H9 (cell line): ENCODE measurements at regions not wholly inside any gene's neighbourhood (a gene's known extent, or its start where the extent isn't known, plus 50 kb on each side); places are given as distances from the start of the nearest gene placed in this dataset.

Source experiments
- DNase-seq: peaks from one replicate; pipeline ENCODE4 v3.0.0-alpha.2; 2017
- H2AFZ ChIP-seq: one replicate; pipeline ENCODE4 v1.6.1; 2013; ENCODE audit warnings: mild to moderate bottlenecking, low read length, control low read depth, moderate library complexity
- H2AK5ac ChIP-seq: 2 replicates; pipeline ENCODE4 v1.6.1; 2013; ENCODE audit warnings: low read length, control low read depth, mixed read lengths; ENCODE audit not compliant: insufficient read length
- H2BK120ac ChIP-seq: one replicate; pipeline ENCODE4 v1.6.1; 2013; ENCODE audit warnings: low read depth, mild to moderate bottlenecking, low read length, control low read depth, inconsistent platforms; ENCODE audit not compliant: poor library complexity, severe bottlenecking
- H2BK12ac ChIP-seq: 2 replicates; pipeline ENCODE4 v1.6.1; 2013; ENCODE audit warnings: low read length, control low read depth, mixed read lengths, low read depth; ENCODE audit not compliant: insufficient read length
- H2BK15ac ChIP-seq: 2 replicates; pipeline ENCODE4 v1.6.1; 2013; ENCODE audit warnings: low read depth, low read length, control low read depth
- H2BK20ac ChIP-seq: one replicate; pipeline ENCODE4 v1.6.1; 2013; ENCODE audit warnings: low read depth, mild to moderate bottlenecking, low read length, control low read depth, inconsistent platforms; ENCODE audit not compliant: poor library complexity, severe bottlenecking
- H2BK5ac ChIP-seq: 2 replicates; pipeline ENCODE4 v1.6.1; 2013; ENCODE audit warnings: low read length, control low read depth, mixed read lengths; ENCODE audit not compliant: insufficient read length
- H3K14ac ChIP-seq: 2 replicates; pipeline ENCODE4 v1.6.1; 2013; ENCODE audit warnings: low read length, control low read depth; ENCODE audit not compliant: insufficient read depth
- H3K18ac ChIP-seq: 2 replicates; pipeline ENCODE4 v1.6.1; 2013; ENCODE audit warnings: low read depth, mild to moderate bottlenecking, mixed read lengths, low read length, control low read depth; ENCODE audit not compliant: insufficient read length
- H3K23ac ChIP-seq: 2 replicates; pipeline ENCODE4 v1.6.1; 2013; ENCODE audit warnings: low read length, control low read depth, mixed read lengths, low read depth; ENCODE audit not compliant: insufficient read length
- H3K23me2 ChIP-seq: 2 replicates; pipeline ENCODE4 v1.6.1; 2013; ENCODE audit warnings: low read depth, mild to moderate bottlenecking, mixed read lengths, low read length, control low read depth; ENCODE audit not compliant: insufficient read length, poor library complexity, severe bottlenecking
- H3K27ac ChIP-seq: 2 replicates; pipeline ENCODE4 v1.5.1; 2013; ENCODE audit warnings: low read length, control low read depth, mixed read lengths, low read depth; ENCODE audit not compliant: insufficient read length
- H3K27me3 ChIP-seq: 2 replicates; pipeline ENCODE4 v1.6.1; 2013; ENCODE audit warnings: low read length, control low read depth, inconsistent platforms; ENCODE audit not compliant: insufficient read depth
- H3K4ac ChIP-seq: 2 replicates; pipeline ENCODE4 v1.6.1; 2013; ENCODE audit warnings: low read depth, mild to moderate bottlenecking, control low read depth, inconsistent platforms, low read length, moderate library complexity
- H3K4me1 ChIP-seq: 2 replicates; pipeline ENCODE4 v1.6.1; 2013; ENCODE audit warnings: low read length, control low read depth, inconsistent platforms; ENCODE audit not compliant: insufficient read depth
- H3K4me2 ChIP-seq: 2 replicates; pipeline ENCODE4 v1.6.1; 2013; ENCODE audit warnings: low read length, control low read depth, mixed read lengths; ENCODE audit not compliant: insufficient read length, insufficient read depth
- H3K56ac ChIP-seq: 2 replicates; pipeline ENCODE4 v1.6.1; 2013; ENCODE audit warnings: low read depth, mild to moderate bottlenecking, mixed read lengths, low read length, control low read depth; ENCODE audit not compliant: insufficient read length
- H3K79me1 ChIP-seq: 2 replicates; pipeline ENCODE4 v1.6.1; 2013; ENCODE audit warnings: low read depth, mild to moderate bottlenecking, moderate library complexity, low read length, control low read depth, inconsistent platforms; ENCODE audit not compliant: insufficient read depth, poor library complexity, severe bottlenecking
- H3K79me2 ChIP-seq: 2 replicates; pipeline ENCODE4 v1.6.1; 2013; ENCODE audit warnings: low read length, control low read depth, inconsistent platforms; ENCODE audit not compliant: insufficient read depth
- H3K9ac ChIP-seq: 2 replicates; pipeline ENCODE4 v1.6.1; 2013; ENCODE audit warnings: low read length, control low read depth, mixed read lengths; ENCODE audit not compliant: insufficient read length; ENCODE audit errors: extremely low read depth
- H3K9me3 ChIP-seq: one replicate; pipeline ENCODE4 v1.6.1; 2013; ENCODE audit warnings: low read depth, low read length, inconsistent platforms; ENCODE audit not compliant: control insufficient read depth
- H3T11ph ChIP-seq: one replicate; pipeline ENCODE4 v1.6.1; 2013; ENCODE audit warnings: mild to moderate bottlenecking, low read length, control low read depth, inconsistent platforms
- H4K20me1 ChIP-seq: one replicate; pipeline ENCODE4 v1.6.1; 2013; ENCODE audit not compliant: control insufficient read depth, insufficient read length, insufficient read depth
- H4K5ac ChIP-seq: 2 replicates; pipeline ENCODE4 v1.6.1; 2013; ENCODE audit warnings: low read depth, mild to moderate bottlenecking, mixed read lengths, low read length, control low read depth; ENCODE audit not compliant: insufficient read length
- H4K8ac ChIP-seq: replicated peaks from 2 replicates; pipeline ENCODE4 v1.6.1; 2013; ENCODE audit warnings: low read length, control low read depth, mixed read lengths, low read depth; ENCODE audit not compliant: insufficient read length
- H4K91ac ChIP-seq: 2 replicates; pipeline ENCODE4 v1.6.1; 2013; ENCODE audit warnings: low read depth, mild to moderate bottlenecking, moderate library complexity, mixed read lengths, low read length, control low read depth; ENCODE audit not compliant: insufficient read length
- H3K27ac Mint-ChIP-seq, 3 experiments: 2 replicates in 2 of 3; 3 replicates in 1 of 3; pipeline ENCODE4 v1.8.0; 2020 to 2021; ENCODE audit warnings: mixed read lengths in 3 of 3, mild to moderate bottlenecking in 1 of 3, moderate library complexity in 1 of 3
- H3K27me3 Mint-ChIP-seq: 2 replicates; pipeline ENCODE4 v1.8.0; 2021; ENCODE audit warnings: low read depth, mild to moderate bottlenecking, moderate library complexity, mixed read lengths
- H3K36me3 Mint-ChIP-seq, 3 experiments: 2 replicates in 2 of 3; 3 replicates in 1 of 3; pipeline ENCODE4 v1.8.0; 2020 to 2021; ENCODE audit warnings: low read depth in 3 of 3, mixed read lengths in 3 of 3; ENCODE audit not compliant: insufficient read depth in 1 of 3
- H3K4me1 Mint-ChIP-seq, 2 experiments: 2 replicates each; pipeline ENCODE4 v1.8.0; 2020; ENCODE audit warnings: mixed read lengths in 2 of 2
- H3K4me3 Mint-ChIP-seq, 2 experiments: 2 replicates in 1 of 2; 3 replicates in 1 of 2; pipeline ENCODE4 v1.8.0; 2020 to 2021; ENCODE audit warnings: mild to moderate bottlenecking in 2 of 2, mixed read lengths in 2 of 2, moderate library complexity in 1 of 2
- H3K9me3 Mint-ChIP-seq, 2 experiments: 2 replicates in 1 of 2; 3 replicates in 1 of 2; pipeline ENCODE4 v1.8.0; 2020; ENCODE audit warnings: mild to moderate bottlenecking in 2 of 2, mixed read lengths in 2 of 2, moderate library complexity in 1 of 2
- WGBS: extraction: QIAGEN DNeasy Blood & Tissue Kit; methylation state at CpG from one replicate; pipeline ENCODE4 v1.1.7; 2013; ENCODE audit warnings: missing lambda C conversion rate, low lambda C conversion rate, mixed read lengths; ENCODE audit not compliant: insufficient read length; ENCODE audit errors: extremely low coverage; 5-methylcytosine and 5-hydroxymethylcytosine counted together
- TF ChIP-seq, protein P1 (sequence below): fragments of 200-600 bp; sonication (generic); conservative IDR thresholded peaks from 3 replicates; pipeline ENCODE4 v1.8.0; 2021; ENCODE audit warnings: antibody characterized with exemption, mild to moderate bottlenecking

- Histone ChIP-seq H3K27ac (no peak overlapping the region), H3K4ac (no peak overlapping the region), H3K18ac (no peak overlapping the region), H2AFZ (no peak overlapping the region), H3K79me2 (no peaks in the 10 kb centered on the region), H3T11ph (no peak overlapping the region), H3K27me3 (no peaks in the 10 kb centered on the region), H4K20me1 (no peaks in the 10 kb centered on the region), H2BK15ac (no peak overlapping the region), H3K14ac (no peak overlapping the region), H4K5ac (no peak overlapping the region), H3K9me3 (no peaks in the 10 kb centered on the region), H2BK20ac (no peak overlapping the region), H2BK12ac (no peak overlapping the region), H4K8ac (no peak overlapping the region), H2BK5ac (no peak overlapping the region), H3K56ac (no peak overlapping the region), H4K91ac (no peak overlapping the region), H3K4me2 (no peak overlapping the region), H3K9ac (no peak overlapping the region), H3K23me2 (no peaks in the 10 kb centered on the region), H2AK5ac (no peak overlapping the region), H3K4me1 (no peaks in the 10 kb centered on the region; the same call in 1 of the 2 replicates), H2BK120ac (no peak overlapping the region), H3K79me1 (no peaks in the 10 kb centered on the region), H3K23ac (no peak overlapping the region)
- TF ChIP-seq, protein P1, sequence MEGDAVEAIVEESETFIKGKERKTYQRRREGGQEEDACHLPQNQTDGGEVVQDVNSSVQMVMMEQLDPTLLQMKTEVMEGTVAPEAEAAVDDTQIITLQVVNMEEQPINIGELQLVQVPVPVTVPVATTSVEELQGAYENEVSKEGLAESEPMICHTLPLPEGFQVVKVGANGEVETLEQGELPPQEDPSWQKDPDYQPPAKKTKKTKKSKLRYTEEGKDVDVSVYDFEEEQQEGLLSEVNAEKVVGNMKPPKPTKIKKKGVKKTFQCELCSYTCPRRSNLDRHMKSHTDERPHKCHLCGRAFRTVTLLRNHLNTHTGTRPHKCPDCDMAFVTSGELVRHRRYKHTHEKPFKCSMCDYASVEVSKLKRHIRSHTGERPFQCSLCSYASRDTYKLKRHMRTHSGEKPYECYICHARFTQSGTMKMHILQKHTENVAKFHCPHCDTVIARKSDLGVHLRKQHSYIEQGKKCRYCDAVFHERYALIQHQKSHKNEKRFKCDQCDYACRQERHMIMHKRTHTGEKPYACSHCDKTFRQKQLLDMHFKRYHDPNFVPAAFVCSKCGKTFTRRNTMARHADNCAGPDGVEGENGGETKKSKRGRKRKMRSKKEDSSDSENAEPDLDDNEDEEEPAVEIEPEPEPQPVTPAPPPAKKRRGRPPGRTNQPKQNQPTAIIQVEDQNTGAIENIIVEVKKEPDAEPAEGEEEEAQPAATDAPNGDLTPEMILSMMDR, result no peak
- H3K9me3 Mint-ChIP-seq, result no peaks in the 10 kb centered on the region; a peak in 1 of 5 replicates
- H3K27me3 Mint-ChIP-seq, result no peaks in the 10 kb centered on the region; the same call in 1 of the 2 replicates
- H3K4me1 Mint-ChIP-seq, result peaks cover 7% of the 10 kb centered on the region in 2 experiments; a peak in 3 of 4 replicates
- no peaks in the 10 kb centered on the region for H3K36me3 Mint-ChIP-seq
- H3K4me3 Mint-ChIP-seq, result no peak overlapping the region
- DNase-seq, result no peak
- H3K27ac Mint-ChIP-seq, result no peak overlapping the region
- WGBS, result no CpG with 5 or more reads among the region's 2 CpGs
Measured at GRCh38 chr3:182699550-182700170, 93.6 kb upstream of the ATP11B start.
